Right ventricle myocardium superior (tissue), 1 donor: ENCODE measurements at regions not wholly inside any gene's neighbourhood (a gene's known extent, or its start where the extent isn't known, plus 50 kb on each side); places are given as distances from the start of the nearest gene placed in this dataset.

ENCODE experiments used
- ATAC-seq: fragments of 200-7000 bp; cut with Tn5 transposase; one replicate; pipeline ENCODE4 v1.9.1; 2020; ENCODE audit warnings: mild to moderate bottlenecking; ENCODE audit not compliant: poor library complexity
- DNase-seq: peaks from one replicate; pipeline ENCODE4 v3.0.0-alpha.2; 2020
- intact Hi-C: fragments of 100-400 bp; cut with DNase I; formaldehyde crosslinking; loops from one replicate; pipeline ENCODE4 v1.11.2; 2022
- donor health status: DM: no; HTN: yes; CAD: no; lungs with severe emphysema.

DNA sequence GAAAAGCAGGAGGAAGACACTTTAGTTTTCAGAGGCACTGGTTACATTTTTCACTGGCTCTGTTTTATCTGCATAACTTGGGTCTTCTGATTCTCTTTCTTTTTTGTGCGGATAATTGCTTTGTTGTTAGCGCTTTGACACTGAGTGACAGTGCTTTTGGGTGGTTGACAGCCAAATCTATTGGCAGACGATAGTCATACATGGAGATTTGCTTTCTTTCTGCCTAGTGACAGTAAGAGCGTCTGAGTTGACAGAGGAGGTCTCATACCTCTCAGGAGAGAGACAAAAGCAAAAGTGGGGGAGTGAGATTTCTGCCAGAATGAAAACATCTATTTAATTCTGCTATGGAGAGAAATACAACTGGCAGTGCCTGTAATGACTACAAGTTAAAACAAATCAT lies 2278.0 kb upstream of the WWC1 start:
- no peak for ATAC-seq
- DNase-seq = no peak
- intact Hi-C loops = no loop called here

DNA sequence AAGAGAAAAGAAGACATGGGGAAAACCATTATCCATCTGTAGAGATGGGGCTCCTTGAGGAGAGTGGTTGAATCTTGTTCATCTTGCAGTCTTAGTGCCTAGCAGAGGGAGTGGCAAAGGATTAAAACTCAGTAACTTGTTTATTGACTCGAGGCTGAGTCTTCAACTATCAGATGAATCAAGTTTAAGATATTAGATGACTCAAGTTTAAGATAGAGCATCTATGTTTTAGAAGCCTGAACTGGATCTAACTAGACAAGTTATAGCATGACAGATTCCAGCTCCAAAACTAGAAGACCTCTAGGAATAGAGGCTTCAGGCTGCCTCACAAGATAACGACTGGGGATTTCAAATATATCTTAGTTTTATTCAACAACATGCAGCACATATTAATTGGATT lies 2277.2 kb upstream of the WWC1 start:
- no peak for ATAC-seq
- no peak for DNase-seq
- intact Hi-C loops = no loop called here

DNA sequence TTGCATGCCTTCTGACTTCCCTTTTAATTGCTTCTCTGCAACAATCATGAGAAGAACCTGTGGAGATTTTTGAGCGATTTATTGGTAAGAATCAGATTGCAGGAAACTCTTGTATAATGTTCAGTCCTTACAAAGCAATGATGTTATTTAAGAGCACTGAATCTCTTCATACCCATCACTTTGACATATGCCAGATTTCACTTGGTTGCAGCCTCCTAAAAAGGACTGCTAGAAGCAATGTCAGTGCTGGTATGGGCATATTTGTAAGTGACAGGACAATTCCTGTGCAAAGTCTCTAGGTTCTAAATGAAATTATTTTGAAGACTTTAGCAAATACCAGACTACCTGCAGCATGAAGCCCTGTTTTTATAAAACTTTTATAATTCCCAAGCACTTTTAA lies 2272.7 kb upstream of the WWC1 start:
- intact Hi-C loops = no loop called here
- DNase-seq = no peak
- ATAC-seq = no peak

DNA sequence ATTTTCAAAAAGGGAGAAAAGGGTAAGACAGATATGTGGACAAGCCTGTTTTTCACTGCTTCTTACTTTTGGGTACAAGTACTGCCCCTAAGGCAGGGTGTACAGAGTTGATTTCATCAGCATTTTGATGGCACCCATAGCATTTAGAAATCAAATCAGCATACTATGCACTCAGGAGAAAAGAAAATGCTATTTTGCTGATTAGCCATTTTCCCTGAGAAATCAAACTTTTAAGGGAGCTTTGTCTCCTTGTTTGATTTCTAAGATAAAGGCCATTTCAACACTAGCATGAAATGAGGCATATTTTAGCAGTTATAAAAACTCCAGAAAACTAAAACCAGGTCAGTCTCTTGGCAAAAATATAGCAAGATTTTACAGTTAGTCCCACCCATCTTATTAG lies 2269.4 kb upstream of the WWC1 start:
- no peak for ATAC-seq
- no peak for DNase-seq
- intact Hi-C loops = no loop called here

DNA sequence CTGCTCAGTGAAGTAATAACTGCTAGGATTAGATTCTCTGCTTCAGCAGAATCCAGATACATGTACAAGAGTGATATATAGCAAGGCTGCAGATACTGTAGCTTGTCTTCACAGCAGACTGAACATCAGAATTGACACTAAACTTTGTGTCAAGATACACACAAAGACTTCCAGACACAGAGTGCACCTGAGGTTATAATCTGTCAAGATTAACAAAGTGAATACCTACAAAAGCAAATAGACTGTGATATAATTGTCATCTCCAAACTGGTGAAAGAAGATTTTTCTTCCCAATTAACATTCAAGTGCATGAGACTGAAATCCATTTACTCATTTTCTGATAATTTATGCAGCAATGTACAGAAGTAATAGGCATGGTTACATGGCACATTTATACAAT lies 2266.5 kb upstream of the WWC1 start:
- no peak for ATAC-seq
- intact Hi-C loops = no loop called here

DNA sequence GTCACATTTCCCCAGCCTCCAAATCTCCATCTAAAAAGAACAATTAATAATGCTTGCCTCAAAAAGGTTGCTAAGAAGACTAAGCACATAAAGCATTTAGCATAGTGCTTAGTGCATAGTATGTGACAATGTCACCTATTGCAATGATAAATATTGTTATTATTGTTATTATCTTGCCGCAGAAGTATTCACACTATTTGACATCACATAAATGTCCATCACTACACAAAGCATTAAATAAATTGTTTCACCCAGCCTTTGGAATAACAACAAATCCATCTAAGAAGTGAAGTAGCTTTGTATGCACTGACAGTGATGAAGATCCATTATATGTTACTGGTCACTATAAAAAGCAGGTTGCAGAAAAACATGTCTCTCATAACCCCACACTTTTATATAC lies 2263.9 kb upstream of the WWC1 start:
- ATAC-seq (no peak), DNase-seq (no peak)
- intact Hi-C loops = no loop called here

More for the DNA sequence above, 2266.5 kb upstream of the WWC1 start:
- DNase-seq = no peak

DNA sequence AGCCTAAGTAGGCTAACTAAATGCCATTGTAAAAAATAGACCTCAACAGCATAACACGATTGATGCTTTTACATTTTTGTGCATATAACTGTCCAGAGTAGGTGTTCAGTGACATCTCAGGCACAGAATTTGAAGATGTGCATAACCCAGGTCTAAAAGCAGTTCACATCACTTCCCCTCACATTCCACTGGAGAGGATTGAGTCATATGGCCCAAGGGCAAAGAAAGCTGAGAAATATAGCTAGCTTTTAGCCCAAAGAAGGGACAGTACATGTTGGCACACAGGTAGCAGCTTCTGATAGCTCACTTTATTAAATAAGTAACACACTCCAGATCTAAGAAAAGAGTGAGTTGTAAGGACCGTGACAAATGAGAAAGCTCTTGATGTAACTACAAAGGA lies 2259.5 kb upstream of the WWC1 start:
- no peak for ATAC-seq
- intact Hi-C loops = no loop called here
- DNase-seq = no peak

DNA sequence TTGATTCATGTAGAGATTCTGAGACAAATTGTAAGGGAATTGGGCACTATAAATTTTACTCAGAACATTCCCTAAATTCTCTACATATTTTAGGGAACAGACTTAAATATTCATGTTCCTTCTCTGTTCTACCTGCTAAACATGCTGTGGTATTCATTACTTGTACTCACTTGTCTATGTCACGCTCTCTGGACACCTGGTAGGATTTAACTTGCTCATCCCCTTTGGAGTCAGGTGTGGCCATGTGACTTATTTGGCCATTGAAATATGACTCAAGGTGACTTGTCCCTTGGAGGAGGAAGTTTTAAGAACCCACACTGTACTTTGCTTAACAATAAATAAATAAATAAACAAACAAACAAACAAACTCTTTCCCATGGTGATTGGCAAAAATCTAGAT lies 2258.8 kb upstream of the WWC1 start:
- intact Hi-C loops = no loop called here
- no peak for ATAC-seq
- DNase-seq = no peak

DNA sequence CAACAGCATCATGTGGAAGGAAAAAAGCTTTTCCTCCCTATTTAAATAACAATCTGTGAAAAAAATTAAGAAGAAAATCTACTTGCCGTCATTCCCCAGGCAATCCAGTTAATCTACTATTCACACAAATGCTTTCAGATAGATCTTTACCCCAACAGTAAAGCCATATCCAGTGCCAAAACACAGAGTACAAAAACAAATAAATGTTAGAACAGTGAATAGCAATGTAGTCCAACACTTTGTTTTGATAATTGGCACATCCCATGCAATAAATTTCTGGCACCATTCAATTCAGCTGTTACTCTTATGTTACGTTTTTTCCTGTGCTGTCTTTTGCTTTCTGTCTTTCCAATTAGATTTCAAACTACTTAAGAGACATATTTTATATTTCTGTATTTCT lies 2245.5 kb upstream of the WWC1 start:
- intact Hi-C loops = no loop called here
- ATAC-seq = no peak
- no peak for DNase-seq

DNA sequence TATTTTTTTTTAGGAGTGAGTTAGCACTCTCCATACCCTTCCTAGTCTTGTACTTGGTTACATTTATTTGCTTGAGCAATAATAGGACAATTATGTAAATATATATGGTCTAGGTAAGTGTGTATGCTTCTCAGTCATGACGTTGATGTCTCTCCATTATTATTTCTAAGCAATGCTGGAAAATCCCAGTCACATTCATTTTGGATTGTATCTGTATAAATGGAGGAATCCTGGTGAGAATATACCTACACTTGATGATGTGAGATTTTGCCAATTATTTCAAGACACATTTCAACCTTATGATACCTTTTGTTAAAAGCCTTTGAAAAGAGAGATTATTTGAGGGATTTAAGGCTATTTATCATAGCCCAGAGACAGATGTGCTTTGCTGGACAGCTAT lies 2244.5 kb upstream of the WWC1 start:
- intact Hi-C loops = no loop called here
- ATAC-seq = no peak
- DNase-seq = no peak

DNA sequence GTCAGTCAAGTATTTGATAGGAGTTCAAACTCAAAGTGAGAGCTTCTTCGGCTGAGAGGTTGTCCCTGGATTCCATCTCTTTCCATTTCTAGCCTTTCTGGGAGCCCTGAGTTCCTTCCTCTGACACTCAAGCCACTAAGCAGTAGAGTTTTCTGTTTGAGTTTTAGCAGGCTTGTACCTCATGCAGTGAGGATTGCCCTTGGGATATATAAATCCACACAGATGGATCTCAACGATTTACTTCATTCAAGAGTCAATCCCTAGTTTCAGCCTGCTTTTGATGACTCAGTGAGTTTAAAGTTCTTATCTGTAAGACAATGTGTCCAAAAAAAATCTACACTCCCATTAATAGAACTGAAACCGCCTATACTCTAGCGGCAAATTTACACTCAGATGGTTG lies 2240.9 kb upstream of the WWC1 start:
- ATAC-seq = no peak
- intact Hi-C loops = no loop called here
- no peak for DNase-seq

DNA sequence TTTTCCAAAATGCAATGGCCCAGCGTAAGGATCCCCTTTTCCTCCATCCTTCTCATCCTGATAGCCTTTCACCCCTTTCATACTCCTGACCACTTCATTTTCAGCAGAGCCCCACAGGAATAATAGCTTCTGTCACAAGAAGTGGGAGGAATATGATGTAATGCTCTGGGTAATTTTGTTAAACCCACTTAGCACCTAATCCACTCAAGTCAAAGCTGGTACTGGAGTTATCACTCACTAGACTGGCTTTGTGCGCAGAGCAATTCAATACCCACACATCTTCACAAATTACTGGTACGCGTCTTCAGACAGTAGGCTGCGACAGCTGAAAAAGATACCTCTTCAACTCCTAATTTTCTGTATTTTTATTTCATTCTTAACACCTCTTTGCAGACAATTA lies 2232.8 kb upstream of the WWC1 start:
- intact Hi-C loops = no loop called here
- ATAC-seq = no peak
- no peak for DNase-seq

DNA sequence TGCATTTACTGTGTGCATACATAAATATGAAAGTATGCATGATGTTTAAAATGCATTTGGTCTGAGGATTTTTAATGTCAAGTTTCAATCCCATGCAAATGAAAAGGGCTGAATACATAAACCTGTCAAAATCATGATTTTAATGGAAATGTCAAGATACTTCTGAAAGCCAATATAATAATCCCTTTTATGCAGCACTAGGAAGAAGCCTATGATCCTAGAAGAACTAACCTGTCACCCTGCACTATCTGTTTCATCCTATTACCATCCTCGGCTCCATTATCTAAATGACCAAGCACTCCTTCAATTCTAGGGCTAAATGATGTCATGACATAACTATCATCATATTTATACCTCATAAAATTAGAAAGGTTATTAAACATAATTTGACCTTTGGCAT lies 2229.4 kb upstream of the WWC1 start:
- ATAC-seq (no peak), DNase-seq (no peak)
- intact Hi-C loops = no loop called here

DNA sequence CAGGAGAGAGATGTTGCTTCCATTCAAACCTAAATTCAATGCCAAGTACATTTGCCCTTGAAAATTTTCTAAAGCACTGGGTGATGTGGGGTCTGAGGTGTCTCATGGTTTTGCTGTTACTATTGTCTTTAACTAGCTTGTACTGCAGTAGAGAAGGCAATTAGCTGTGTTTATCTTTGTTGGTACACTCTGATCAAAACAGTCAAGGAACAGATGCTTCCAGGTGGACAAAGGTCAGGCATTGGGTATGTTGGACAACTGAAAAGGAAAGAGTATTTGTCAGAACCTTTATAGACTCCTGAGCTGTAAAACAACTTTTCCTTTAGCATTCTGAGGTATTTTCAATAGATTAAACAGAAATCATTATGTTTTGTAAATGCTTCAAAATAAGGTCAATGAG lies 2228.7 kb upstream of the WWC1 start:
- intact Hi-C loops = no loop called here
- no peak for ATAC-seq
- no peak for DNase-seq

DNA sequence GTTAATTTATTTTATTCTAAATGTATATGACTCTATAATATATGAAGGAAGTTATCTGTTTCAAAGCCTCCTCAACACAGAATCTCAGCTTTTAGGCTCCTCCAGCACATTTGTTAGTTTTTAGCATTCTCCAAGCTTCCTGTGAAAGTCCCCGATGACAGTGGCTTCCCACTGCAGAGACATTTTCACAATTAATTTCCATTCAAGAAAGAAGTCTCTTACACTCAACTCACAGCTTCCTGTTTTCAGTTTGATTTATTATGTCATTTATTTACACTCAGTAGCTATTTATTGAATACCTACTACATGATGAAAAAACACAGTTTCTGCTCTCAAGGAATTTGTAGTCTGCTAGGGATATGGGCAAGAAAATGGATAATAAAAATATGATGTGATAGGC lies 2228.2 kb upstream of the WWC1 start:
- ATAC-seq = no peak
- no peak for DNase-seq
- intact Hi-C loops = no loop called here

DNA sequence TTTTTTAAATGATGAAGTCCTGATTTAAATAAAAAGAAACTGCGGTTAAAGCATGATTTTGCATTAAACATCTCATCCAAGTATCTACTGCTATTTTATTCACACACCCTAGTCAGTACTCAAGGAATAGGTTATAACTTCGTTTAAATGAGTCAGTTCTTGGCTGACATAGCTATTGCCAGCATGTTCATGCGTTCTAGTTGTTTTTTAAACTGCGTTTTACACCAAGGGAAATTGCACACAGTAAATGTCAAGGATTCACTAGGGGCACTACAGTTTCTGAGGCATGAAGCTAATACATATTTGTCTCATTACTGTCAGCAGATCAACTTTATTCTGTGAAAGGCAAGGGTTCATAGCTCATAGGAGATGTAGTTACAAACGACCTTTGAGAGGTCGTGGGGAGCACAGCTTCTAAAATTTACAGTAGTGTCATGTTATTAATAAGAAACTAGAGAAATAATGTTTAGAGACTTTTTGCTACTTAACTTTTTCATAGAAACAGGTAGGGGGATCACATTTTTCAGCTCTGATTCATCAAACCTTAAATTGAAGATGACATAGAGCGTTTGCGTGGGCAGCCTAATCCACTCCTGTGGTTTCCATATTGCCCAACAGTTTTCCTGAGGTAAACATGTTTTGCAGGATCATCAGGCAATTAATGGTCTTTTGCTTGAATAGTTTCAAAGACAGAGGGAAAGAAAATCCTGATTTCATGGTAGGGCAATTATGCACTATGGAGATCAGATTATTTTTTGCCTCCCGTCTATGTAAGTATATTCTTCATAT lies 2222.7 kb upstream of the WWC1 start:
- intact Hi-C loops = no loop called here
- no peak for ATAC-seq
- no peak for DNase-seq

DNA sequence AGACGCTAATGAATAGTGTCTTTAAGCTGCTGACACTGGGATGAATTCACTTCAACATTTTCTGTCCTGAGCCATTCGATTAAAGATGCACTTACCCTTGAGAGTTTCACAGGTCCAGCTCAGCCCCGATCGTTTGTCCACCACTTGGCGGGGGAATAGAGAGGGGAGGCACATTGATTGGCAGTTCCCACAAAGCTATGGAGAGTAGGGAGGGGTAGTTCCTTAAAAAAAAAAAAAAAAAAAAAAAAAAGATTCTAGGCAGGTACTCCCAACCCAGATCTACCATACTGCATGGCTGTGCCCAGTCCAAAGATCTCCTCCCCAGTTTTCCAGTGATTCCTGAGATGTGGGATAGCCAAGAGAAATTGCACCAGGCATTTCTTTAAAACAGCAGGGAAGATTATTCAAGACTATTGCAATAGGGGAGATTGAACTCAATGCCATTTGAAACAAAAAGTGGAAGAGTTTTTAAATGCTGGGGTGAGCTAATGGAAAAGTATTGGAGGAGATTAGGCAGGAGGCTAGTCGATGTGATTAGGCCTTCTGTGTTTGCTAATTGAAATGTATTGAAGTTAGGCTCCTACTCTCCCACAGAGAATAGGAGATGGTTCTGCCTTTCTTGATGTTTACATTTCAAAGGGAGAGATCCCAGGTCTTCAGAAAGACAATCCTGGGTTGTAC lies 2217.4 kb upstream of the WWC1 start:
- DNase-seq (no peak), ATAC-seq (no peak)
- intact Hi-C loops = no loop called here

DNA sequence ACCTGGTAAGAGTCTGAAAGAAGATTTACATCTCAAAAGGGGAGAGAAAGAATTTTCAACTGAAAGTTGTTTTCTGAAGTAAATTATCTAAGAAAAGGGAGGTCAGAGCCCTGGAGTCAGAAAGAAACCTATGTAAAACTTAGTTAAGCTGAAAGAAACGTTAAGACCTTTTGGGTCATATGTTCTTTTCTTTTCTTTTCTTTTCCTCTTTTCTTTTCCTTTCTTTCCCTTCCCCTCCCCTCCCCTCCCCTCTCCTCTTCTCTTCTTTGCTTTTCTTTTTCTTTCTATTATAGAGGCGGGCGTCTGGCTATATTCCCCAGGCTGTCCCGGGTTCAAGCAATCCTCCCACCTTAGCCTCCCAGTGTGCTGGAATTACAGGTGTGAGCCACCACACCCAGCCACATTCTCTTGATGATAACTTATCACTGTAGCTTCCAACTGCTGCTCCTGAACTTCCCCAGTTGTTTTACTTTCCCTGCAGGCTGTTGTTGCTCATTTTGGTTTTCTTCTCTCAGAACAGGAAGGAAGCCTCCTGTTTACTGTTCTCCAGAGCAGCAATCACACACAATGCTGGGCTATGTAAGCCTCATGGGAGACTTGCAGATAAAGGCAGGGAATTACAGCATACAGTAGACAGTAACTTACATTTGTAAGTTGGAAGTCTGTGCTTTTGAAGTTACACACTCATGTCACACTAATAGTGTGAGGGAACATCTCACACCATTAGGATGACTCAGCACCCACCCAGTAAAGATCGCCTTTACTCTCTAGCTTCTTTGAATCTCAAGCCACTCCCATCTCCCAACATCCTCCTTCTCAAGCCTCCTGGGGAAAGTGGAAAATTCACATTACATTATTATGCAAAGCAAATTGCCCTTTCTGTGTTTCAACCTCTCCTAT lies 2216.6 kb upstream of the WWC1 start:
- ATAC-seq = no peak
- DNase-seq = no peak
- intact Hi-C loops = no loop called here

DNA sequence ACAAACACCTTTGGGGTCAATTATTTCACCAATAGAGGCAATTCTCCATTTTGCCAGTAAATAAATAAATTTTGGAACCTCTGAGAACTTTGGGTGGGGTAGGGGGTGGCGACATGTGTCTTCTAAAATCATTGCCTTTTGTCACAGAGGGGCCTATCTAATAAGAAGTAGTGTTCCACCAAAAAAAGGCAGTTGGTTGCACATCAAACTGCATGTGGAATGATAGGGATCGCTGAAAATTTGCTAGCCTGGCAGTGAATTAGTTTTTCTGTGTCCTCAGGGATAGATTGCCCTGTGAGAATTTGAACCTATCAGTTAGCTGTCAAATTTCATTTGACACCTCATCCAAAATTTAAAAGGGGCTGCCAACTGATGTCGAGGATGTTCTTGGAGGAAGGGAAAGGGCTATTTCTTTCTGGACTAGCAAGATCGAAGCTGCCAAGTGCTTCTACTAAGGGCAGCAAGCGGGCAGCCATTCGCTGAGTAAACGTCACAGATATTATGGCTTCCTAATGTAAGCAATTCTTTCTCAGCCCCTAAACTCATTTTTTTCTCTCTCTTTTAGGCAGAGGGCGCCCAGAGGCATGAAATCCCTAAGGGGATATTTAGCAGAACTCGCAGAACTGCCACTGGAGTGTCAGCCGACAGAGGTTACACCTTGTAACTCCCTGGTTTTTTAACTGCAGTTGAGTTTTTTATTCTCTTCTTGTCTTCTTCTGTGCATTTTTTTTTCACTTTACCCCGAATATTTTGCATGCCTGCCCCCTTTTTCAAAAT lies 2208.1 kb upstream of the WWC1 start:
- intact Hi-C loops = no loop called here
- ATAC-seq (no peak), DNase-seq (no peak)
